Nephron progenitor cell (in vitro differentiated cells): ENCODE measurements at regions not wholly inside any gene's neighbourhood (a gene's known extent, or its start where the extent isn't known, plus 50 kb on each side); places are given as distances from the start of the nearest gene placed in this dataset.
A peak's percentile ranks its signal among the peaks of the same experiment; 100 is the strongest.

Source experiments
- DNase-seq: peaks from one replicate; pipeline ENCODE4 v3.0.0; 2021
- H3K27ac Mint-ChIP-seq: 2 replicates; pipeline ENCODE4 v1.8.0; 2021; ENCODE audit warnings: mild to moderate bottlenecking, moderate library complexity, mixed read lengths
- H3K27me3 Mint-ChIP-seq: 2 replicates; pipeline ENCODE4 v1.8.0; 2021; ENCODE audit warnings: mild to moderate bottlenecking, low read depth, mixed read lengths; ENCODE audit not compliant: poor library complexity
- H3K36me3 Mint-ChIP-seq: 2 replicates; pipeline ENCODE4 v1.8.0; 2021; ENCODE audit warnings: low read depth, mixed read lengths
- H3K4me1 Mint-ChIP-seq: 2 replicates; pipeline ENCODE4 v1.8.0; 2021; ENCODE audit warnings: mixed read lengths
- H3K4me3 Mint-ChIP-seq: 2 replicates; pipeline ENCODE4 v1.8.0; 2021; ENCODE audit warnings: mild to moderate bottlenecking, moderate library complexity, mixed read lengths
- H3K9me3 Mint-ChIP-seq: 2 replicates; pipeline ENCODE4 v1.8.0; 2021; ENCODE audit warnings: mild to moderate bottlenecking, moderate library complexity, mixed read lengths
- TF ChIP-seq, protein P1 (sequence below): fragments of 200-600 bp; sonication (generic); IDR thresholded peaks from 2 replicates; pipeline ENCODE4 v1.5.0; 2021; ENCODE audit warnings: antibody characterized with exemption

DNA sequence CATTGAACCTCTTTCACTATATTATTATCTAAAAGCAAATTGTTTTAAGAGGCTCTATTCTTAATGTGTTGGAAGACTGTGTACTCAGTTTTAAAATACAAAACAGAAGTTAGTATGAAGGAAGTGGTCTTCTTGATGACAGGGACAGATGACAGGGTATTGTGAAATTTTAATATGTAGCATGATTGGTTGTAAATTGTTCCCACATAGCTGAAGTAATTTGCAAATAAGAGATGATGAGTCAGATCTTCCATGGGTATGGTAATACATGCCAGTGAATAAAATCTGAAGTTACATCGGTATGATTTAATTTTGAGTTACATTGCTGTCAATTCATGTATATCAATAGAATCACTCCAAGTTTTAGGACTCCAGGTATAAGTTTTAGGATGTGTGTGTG is 454.8 kb downstream of the AEBP2 start:
- Mint-ChIP-seq H3K9me3 (no peaks in the 10 kb centered on the region), H3K4me1 (peaks cover 10% of the 10 kb centered on the region), H3K36me3 (no peaks in the 10 kb centered on the region), H3K27me3 (peaks cover 6% of the 10 kb centered on the region), H3K4me3 (no peak overlapping the region), H3K27ac (no peak overlapping the region)
- DNase-seq = no peak
- TF ChIP-seq, protein P1, sequence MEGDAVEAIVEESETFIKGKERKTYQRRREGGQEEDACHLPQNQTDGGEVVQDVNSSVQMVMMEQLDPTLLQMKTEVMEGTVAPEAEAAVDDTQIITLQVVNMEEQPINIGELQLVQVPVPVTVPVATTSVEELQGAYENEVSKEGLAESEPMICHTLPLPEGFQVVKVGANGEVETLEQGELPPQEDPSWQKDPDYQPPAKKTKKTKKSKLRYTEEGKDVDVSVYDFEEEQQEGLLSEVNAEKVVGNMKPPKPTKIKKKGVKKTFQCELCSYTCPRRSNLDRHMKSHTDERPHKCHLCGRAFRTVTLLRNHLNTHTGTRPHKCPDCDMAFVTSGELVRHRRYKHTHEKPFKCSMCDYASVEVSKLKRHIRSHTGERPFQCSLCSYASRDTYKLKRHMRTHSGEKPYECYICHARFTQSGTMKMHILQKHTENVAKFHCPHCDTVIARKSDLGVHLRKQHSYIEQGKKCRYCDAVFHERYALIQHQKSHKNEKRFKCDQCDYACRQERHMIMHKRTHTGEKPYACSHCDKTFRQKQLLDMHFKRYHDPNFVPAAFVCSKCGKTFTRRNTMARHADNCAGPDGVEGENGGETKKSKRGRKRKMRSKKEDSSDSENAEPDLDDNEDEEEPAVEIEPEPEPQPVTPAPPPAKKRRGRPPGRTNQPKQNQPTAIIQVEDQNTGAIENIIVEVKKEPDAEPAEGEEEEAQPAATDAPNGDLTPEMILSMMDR = no peak

- Mint-ChIP-seq H3K36me3 (no peaks in the 10 kb centered on the region), H3K9me3 (no peaks in the 10 kb centered on the region), H3K4me1 (peaks cover 10% of the 10 kb centered on the region), H3K27me3 (peaks cover 6% of the 10 kb centered on the region), H3K4me3 (no peak overlapping the region), H3K27ac (peak overlapping the region; percentile 14)
- TF ChIP-seq, protein P1 = no peak
- no peak for DNase-seq
Measured at GRCh38 chr12:19894803-19895202, 455.5 kb downstream of the AEBP2 start.

GRCh38 chr12:19895246-19896020 is 456.1 kb downstream of the AEBP2 start:
- DNase-seq = no peak

DNA sequence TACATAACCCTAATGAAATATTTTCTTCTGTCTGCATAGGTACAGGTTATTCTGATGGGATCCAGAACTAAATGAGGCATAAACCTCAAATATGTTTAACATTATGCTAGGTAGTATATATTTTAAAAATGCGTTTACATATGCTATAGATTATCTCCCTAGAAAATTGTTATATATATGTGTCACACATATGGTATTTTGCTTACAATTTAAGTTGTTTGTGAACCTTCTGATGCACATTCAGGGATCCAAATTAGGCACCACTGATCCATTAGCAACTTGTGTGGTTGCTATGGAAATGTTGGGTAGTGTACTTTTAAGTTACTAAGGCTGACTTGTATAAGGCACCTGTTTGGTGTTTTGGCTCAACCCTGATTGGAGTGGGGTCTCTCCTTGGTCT is 456.7 kb downstream of the AEBP2 start:
- Mint-ChIP-seq H3K4me3 (no peak overlapping the region), H3K27ac (no peak overlapping the region), H3K36me3 (no peaks in the 10 kb centered on the region), H3K4me1 (peaks cover 10% of the 10 kb centered on the region), H3K27me3 (peaks cover 6% of the 10 kb centered on the region), H3K9me3 (no peaks in the 10 kb centered on the region)
- TF ChIP-seq, protein P1 = no peak
- DNase-seq = no peak

More at GRCh38 chr12:19895246-19896020, 456.1 kb downstream of the AEBP2 start:
- Mint-ChIP-seq H3K27ac (no peak overlapping the region), H3K4me1 (peaks cover 10% of the 10 kb centered on the region), H3K36me3 (no peaks in the 10 kb centered on the region), H3K9me3 (no peaks in the 10 kb centered on the region), H3K27me3 (peaks cover 6% of the 10 kb centered on the region), H3K4me3 (no peak overlapping the region)
- TF ChIP-seq, protein P1 = no peak

DNA sequence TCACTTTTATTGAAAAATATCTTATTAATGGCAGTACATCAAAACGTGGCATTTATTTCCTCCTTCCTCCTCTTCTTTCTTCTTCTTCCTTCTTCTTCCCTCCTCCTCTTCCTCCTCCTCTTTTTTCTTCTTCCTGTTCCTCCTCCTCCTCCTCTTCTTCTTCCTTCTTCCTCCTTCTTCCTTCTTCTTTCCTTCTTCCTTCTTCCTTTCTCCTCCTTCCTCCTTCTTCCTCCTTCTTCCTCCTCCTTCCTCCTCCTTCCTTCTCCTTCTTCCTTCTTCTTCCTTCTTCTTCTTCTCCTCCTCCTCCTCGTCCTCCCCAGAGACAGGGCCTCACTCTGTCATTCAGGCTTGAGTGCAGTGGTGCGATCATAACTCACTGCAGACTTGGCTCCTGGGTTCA is 457.2 kb downstream of the AEBP2 start:
- H3K27me3 Mint-ChIP-seq = peaks cover 6% of the 10 kb centered on the region
- H3K9me3 Mint-ChIP-seq = no peaks in the 10 kb centered on the region
- peak overlapping the region; percentile 30 for H3K27ac Mint-ChIP-seq
- no peak for DNase-seq
- H3K36me3 Mint-ChIP-seq = no peaks in the 10 kb centered on the region
- TF ChIP-seq, protein P1 = no peak
- no peak overlapping the region for H3K4me3 Mint-ChIP-seq
- H3K4me1 Mint-ChIP-seq = peaks cover 5% of the 10 kb centered on the region

DNA sequence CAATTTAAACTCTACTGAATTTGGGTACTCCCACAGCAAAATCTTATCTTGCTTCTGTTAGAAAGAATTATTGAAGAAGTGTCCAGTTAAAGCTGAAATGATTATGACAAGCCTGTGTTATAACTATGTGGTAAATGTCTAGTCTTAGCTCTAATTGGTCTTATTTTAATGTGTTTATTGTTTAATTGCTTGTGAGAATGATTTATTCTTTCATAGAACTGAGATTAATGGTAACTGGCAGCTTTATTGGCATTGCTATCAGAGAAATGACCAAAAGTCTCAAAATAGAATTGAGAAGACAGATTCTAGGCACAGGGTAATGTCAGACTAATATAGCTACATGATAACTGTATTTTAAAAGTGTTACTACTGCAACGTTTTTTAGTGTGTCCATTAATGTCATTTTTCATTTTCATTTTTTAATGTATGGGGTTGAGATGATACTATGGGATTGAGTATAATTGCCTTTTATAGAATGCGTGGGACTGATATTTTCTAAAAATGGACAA is 458.7 kb downstream of the AEBP2 start:
- Mint-ChIP-seq H3K4me1 (no peaks in the 10 kb centered on the region), H3K27ac (no peak overlapping the region)
- DNase-seq = no peak

More for the DNA sequence above, 458.7 kb downstream of the AEBP2 start:
- no peaks in the 10 kb centered on the region for H3K9me3 Mint-ChIP-seq
- H3K36me3 Mint-ChIP-seq = no peaks in the 10 kb centered on the region
- no peak overlapping the region for H3K4me3 Mint-ChIP-seq
- TF ChIP-seq, protein P1 = no peak
- peaks cover 6% of the 10 kb centered on the region for H3K27me3 Mint-ChIP-seq
